Stimulated activated CD8-positive, alpha-beta memory T cell treated with anti-CD3 and anti-CD28 coated beads, Interleukin-7, amount 100 ng/mL, for 48 hours (primary cell): ENCODE measurements at regions not wholly inside any gene's neighbourhood (a gene's known extent, or its start where the extent isn't known, plus 50 kb on each side); places are given as distances from the start of the nearest gene placed in this dataset.
"Not testable (repeated sequence)": the region's sequence is repeated elsewhere in the genome, so short reads cannot be mapped to it uniquely, and the experiment has no call there.

Experiments
- DNase-seq, 2 donors: peaks; one replicate each; pipeline ENCODE4 v3.0.0-alpha.2; 2020; ENCODE audit warnings: low read depth in 1 of 2; ENCODE audit errors: extremely low read depth in 1 of 2

DNA sequence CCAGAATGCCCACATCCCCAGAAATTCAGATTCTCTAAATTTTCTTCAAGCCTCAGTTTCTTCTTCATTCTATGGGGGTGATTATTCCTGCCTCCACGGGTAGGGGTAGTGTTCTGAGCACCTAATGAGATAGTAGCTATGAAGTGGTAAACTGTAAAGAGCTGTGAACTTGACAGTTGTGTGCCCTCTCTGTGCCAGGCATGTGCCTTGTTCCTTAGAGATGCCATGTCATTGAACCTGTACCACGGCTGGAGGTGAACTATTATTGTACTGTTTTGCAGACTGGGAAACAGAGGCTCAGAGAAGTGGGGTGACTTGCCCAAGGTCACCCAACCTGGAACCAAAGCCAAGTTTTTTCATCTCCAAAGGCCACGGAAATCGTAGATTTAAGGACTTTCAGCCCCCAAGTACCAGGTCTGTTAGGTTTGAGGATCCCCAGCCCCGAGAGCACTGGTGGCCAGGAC is 67.7 kb upstream of the SIRPA start:
- DNase-seq: no peak

- no peak for DNase-seq
Measured at GRCh38 chr20:1825938-1826445, 69.2 kb upstream of the SIRPA start.

- no peak for DNase-seq
Measured at GRCh38 chr20:1825507-1825906, 69.7 kb upstream of the SIRPA start.

DNA sequence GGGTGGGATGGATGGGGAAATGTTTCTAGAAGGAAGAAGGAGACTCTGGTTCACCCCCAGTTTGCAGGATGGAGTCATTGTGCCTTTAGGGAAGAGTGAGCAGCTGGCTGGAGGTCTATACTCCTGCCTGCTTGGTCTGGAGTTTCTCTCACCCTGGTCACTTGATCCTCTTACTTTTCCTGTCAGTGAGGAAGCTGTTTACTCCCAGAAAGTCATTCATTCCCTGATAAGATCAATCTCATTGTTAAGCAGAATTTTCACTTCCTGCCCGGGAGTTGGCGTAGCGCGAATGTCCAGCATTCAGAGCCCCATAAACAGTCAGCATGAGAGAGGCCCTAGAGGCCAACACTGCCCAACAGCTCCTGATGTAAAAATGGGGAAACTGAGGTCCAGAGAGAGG is 70.4 kb upstream of the SIRPA start:
- no peak for DNase-seq

- no peak for DNase-seq
Measured at GRCh38 chr20:1824181-1824580, 71.0 kb upstream of the SIRPA start.

GRCh38 chr20:1823450-1823844 is 71.8 kb upstream of the SIRPA start:
- DNase-seq: no peak

DNA sequence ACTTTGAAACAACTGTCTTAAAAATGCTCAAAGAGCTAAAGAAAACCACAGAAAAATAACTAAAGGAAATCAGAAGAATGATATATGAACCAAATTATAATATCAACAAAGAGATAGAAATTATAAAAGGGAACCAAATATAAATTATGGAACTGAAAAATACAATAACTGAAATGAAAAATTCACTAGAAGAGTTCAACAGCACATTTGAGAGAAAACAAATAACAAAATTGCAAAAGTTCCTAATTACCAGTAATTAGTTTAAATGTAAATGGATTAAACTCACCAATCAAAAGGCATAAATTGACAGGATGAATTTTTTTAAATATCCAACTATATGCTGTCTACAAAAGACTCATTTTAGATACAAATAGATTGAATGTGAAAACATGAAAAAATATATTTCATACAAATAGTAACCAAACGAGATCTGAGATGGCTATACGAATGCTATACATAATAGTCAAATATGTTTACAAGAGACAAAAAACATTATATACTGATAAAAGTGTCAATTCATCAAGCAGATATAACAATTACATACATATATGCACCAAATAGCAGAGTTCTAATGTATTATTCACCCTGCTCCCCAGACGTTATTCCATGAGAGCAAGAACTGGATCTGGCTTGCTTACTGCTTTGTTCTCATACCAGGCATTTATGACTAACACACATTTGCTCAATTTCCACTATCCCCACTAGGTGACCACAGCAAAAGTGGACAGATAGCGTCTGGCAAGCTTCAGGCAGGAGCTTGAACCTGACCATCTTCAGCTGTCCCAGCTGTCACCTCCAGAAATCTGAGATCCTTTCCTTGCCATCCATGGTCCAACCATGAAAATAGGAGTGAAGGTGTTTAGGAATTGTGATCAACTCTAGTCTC is 72.4 kb upstream of the SIRPA start:
- DNase-seq: no peak

DNA sequence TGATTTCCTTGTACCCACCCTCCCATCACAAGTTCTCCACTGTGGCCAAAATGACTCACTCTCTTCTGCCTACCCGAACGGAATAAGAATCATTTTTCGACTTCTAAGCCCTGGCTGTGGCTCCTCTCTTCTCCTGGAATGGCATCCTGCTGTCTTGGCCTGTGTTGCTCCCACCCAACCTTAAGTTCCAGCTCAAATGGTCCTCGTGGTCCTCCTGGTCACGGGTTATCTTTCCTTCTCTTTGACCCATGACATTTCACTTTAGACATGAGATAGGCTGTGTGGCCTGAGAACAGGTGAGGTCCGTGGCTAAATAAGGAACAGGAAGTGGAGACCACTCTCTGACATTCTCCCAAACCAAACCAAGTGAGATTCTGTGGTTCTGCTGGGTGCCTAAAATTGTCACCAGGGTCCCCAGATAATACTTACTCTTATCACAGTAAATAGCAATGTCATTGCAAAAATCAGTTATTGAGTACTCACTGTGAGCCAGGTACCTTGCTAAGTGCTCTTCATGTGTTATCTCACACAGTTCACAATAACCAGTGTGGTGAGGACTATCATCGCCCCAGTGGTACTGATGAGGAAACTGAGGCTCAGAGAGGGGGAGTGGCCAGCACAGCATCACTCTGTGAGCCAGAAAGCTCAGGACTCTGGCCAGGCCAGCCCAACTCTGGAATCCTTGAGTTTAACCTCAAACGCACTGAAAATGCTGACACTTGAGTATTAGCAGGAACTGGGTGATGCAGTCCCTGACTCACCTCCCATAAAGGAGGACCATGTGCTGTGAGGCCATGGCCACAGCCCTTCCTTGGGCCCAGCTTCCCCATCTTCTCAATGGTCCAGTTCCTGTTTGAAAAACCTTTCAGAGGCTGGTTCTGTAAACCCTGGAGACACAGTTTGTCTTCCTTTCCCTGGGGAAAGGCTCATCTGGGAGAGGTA is 74.8 kb upstream of the SIRPA start:
- no peak for DNase-seq

GRCh38 chr20:1819311-1820137 is 75.7 kb upstream of the SIRPA start:
- DNase-seq: no peak

GRCh38 chr20:1818895-1819294 is 76.3 kb upstream of the SIRPA start:
- no peak for DNase-seq

DNA sequence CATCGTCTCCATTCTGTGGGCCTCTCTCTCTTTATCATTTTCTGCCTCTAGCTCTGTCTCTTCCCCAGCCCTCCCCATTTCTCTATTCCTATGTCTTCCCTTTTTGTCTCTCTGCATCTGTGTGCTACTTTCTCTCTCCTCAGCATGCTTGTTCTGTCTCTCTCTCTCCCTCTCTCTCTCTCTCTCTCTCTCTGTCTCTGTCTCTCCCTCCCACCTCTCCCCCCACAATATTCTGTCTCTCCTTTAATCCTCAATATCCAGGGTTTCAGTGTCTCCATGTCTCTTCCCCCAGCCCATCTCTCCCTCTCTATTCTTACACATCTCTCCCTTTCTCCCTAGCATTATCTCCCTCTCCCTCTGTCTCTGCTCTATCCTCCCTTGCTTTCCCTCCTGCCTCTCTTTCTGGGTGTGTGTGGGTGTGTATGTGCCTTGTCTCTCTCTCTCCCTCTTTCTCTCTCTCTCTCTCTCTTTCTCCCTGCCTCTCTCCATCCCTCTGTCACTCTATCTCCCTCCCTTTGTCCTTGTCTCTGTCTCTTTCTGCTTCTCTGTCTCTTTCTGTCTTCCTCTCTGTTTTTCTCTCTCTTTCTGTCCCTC is 76.9 kb upstream of the SIRPA start:
- no peak for DNase-seq

DNA sequence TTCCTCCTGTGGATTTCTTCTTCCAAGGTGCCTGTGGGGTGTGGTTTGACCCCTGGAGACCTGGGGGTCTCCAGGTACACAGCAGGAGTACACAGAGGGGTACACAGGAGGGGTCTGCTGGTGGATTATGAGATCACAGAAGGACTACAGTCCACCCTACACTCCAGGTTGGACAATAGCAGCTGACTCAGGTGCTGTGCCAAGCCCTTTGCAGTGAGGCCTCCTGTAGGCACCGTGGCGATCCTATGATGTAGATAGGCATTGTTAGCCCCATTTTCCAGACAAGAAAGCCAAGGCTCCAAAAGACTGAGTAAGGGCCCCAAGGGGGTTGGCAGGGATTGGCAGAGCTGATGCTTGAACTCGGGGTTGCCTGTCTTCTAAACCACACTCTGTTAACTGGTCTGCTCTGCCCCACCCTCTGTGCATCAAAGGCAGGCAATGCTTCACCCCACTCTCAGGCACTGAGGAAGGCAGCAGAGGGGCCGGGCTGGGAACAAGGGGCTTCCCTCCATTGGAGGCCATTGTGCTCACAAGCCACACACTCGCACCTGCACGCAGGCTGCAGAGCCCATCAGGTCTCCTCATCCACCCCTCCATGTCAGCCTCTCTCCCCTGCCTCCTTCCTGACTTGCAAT is 77.5 kb upstream of the SIRPA start:
- no peak for DNase-seq

DNA sequence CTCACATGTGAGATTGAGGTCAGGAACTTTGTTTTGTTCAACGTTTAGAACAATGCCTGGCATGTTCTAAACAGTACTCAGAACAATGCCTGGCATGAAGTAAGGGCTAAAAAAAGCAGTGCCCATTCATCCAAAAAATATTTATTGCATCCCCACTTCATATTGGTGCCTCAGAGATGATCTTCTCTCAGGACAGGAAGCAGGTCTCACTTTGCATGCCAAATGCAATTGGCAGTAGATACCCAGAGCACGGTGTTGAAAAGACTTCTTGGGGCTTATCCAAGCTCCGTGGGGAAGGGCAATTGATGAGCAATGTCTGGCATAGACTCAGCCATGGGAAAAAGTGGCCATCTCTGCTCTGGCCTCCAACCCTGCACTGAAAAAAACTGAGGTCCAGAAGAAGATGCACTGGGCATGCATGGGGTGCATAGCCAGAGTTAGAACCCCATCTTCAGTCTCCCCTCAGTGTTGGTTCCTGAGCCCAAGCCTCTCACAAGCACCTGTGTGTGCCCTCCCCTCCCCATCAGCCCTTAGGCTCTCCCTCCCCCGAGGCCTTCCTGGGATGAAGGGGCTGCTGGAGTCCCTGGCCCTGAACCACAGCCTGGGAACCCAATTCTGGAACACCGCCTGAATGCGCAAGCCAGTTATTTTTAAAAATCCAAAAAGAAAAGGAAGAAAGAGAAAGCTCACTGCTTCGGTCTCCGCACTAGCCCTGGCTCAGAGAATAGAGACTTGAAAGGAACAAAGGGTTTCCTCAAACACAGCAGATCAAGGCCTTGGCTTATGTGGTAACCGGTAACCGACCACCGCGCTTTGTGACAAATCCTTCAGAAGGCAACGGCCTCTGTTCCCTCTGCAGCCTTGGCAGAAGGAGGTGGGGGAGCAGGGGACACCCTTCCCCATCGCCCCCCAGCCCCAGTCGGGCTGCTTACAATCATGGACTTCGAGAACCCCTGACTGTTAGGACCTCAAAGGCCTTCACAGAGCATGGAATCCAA is 78.5 kb upstream of the SIRPA start:
- no peak for DNase-seq

DNA sequence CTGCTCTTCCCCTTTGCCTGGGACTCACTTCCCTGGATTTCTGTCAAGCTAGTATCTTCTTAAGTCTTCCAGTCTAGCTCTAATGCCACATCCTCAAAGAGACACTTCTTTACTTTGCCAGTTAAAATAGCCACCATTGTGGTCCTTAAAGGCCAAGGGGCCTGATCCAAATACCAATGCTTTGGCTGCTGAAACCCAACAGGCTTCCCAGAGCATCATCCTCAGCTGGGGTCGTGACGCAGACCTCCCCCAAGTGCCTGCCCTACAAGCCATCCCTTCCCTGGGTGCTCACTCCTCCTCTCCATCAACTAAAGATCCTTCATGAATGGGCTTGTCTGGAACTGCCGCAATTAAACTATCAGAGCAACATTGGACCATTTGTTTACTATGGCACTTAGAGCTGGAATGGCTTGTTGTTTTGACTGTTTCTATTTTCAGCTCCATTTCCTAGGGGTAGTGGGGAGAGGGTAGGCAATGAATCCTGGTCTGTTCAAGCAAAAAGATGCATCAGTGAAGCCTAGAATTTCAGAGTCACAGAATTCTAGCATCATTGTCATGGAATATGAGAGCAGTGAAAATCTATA is 79.6 kb upstream of the SIRPA start:
- no peak for DNase-seq

GRCh38 chr20:1814861-1815260 is 80.3 kb upstream of the SIRPA start:
- not testable (repeated sequence) for DNase-seq

DNA sequence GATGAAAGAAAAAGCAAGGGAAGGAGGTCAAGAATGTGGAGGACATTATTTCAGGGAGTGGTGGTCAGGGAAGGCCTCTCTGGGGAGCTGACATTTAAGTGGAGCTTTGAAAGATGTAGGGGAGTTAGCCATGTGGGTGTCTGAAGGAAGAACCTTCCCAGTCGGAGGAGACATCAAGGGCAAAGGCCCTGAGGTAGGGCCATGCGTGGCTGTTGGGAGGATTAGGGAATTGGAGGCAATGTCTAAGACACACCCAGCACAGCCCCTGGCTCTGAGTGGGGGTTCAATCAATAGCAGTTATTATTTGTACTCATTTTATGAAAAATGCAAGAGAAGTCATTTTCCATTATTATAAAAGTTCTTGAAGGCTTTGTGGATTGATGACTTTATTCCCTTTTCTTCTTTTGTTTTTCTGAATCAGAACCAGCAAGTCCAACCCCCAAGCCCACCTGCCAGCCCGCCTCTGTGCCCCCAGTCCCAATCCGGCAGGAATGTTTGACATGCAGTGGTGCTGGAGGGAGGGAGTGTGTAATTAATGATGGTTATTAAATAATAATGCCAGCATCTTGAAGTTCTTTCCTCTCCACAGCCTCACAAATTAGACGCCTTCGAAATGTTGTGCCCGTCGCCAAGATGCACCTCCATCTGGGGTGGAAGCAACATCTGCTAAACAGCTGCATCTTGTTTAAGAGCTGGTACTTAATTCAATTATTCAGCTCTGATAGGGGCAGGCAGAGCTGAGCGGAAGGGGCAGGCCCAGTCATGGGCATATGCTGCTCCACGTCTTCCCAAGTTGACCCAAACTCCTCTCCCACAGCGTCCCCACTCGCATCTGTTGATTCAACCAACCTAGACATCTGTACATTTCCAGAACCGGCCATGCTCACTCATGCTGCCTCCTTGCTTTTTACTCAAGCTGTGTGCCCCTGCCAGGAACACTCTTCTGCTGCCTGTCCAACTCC is 81.3 kb upstream of the SIRPA start:
- no peak for DNase-seq

DNA sequence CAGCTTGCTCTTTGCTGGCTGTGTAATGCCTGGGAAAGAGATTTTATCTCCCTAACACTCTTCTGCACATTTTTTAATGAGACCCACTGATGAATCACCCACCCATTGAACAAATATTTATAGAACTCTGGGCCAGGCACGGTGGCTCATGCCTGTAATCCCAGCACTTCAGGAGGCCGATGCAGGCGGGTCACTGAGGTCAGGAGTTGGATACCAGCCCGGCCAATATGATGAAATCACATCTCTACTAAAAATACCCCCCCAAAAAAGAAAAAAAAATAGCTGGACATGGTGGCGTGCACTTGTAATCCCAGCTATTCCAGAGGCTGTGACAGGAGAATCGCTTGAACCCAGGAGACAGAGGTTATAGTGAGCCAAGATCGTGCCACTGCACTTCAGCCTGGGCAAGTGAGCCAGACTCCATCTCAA is 82.1 kb upstream of the SIRPA start:
- no peak for DNase-seq
